IMR-90 (cell line): ENCODE measurements at regions not wholly inside any gene's neighbourhood (a gene's known extent, or its start where the extent isn't known, plus 50 kb on each side); places are given as distances from the start of the nearest gene placed in this dataset.

ENCODE experiments used
- ATAC-seq: fragments of 200-7000 bp; cut with Tn5 transposase; 2 replicates; pipeline ENCODE4 v1.9.1; 2020; ENCODE audit warnings: low read depth, mild to moderate bottlenecking, moderate library complexity
- BruUV-seq: library from RNA; stranded (reverse); fragments of 400-500 nt; replicated peaks from 2 replicates; lab custom pipeline; 2021; lab: Mats Ljungman, UMichigan
- CTCF ChIA-PET: fragments of 300-600 bp; formaldehyde crosslinking; extraction: SDS; loops from one replicate; lab custom pipeline; 2021; ENCODE audit warnings: antibody characterized with exemption; lab: Yijun Ruan, JAX
- POLR2A ChIA-PET: fragments of 300-600 bp; sonication (Branson Sonifier 250); formaldehyde crosslinking; loops from one replicate; lab custom pipeline; 2022; ENCODE audit warnings: antibody characterized with exemption; ENCODE audit not compliant: unreplicated experiment; lab: Charles Lee
- DNase-seq: peaks from one replicate; pipeline ENCODE4 v3.0.0; 2013
- H2AFZ ChIP-seq: replicated peaks from 2 replicates; pipeline ENCODE3; 2013; ENCODE audit warnings: low read length, mild to moderate bottlenecking; ENCODE audit not compliant: poor library complexity
- H2AK5ac ChIP-seq: 2 replicates; pipeline ENCODE4 v1.6.1; 2013; ENCODE audit warnings: low read depth, low read length, inconsistent platforms
- H2AK9ac ChIP-seq: replicated peaks from 2 replicates; pipeline ENCODE3; 2013; ENCODE audit warnings: mild to moderate bottlenecking, low read depth, low read length, moderate library complexity; ENCODE audit not compliant: poor library complexity
- H2BK120ac ChIP-seq: 2 replicates; pipeline ENCODE4 v1.6.1; 2013; ENCODE audit warnings: low read depth, low read length, inconsistent platforms
- H2BK15ac ChIP-seq: 3 replicates; pipeline ENCODE4 v1.6.1; 2013; ENCODE audit warnings: low read depth, low read length, inconsistent platforms
- H2BK20ac ChIP-seq: 2 replicates; pipeline ENCODE4 v1.6.1; 2013; ENCODE audit warnings: low read depth, mild to moderate bottlenecking, inconsistent platforms, low read length, moderate library complexity
- H2BK5ac ChIP-seq: 2 replicates; pipeline ENCODE4 v1.6.1; 2013; ENCODE audit warnings: mild to moderate bottlenecking, low read depth, low read length, inconsistent platforms; ENCODE audit not compliant: poor library complexity, severe bottlenecking
- H3K14ac ChIP-seq: replicated peaks from 2 replicates; pipeline ENCODE4 v1.6.1; 2013; ENCODE audit warnings: low read depth, low read length, inconsistent platforms
- H3K18ac ChIP-seq: 2 replicates; pipeline ENCODE4 v1.6.1; 2013; ENCODE audit warnings: low read depth, low read length, control low read depth
- H3K23ac ChIP-seq: 2 replicates; pipeline ENCODE4 v1.6.1; 2013; ENCODE audit warnings: low read depth, low read length, inconsistent platforms
- H3K27ac ChIP-seq: 2 replicates; pipeline ENCODE4 v1.5.1; 2013; ENCODE audit warnings: mild to moderate bottlenecking, control low read depth, low read length; ENCODE audit not compliant: insufficient read depth
- H3K27me3 ChIP-seq: 2 replicates; pipeline ENCODE4 v1.6.1; 2013; ENCODE audit warnings: low read length; ENCODE audit not compliant: control insufficient read depth, insufficient read depth
- H3K36me3 ChIP-seq: 2 replicates; pipeline ENCODE4 v1.6.1; 2013; ENCODE audit warnings: low read length, mixed read lengths; ENCODE audit not compliant: control insufficient read depth, insufficient read depth
- H3K4ac ChIP-seq: 2 replicates; pipeline ENCODE4 v1.6.1; 2013; ENCODE audit warnings: low read depth, low read length, inconsistent platforms
- H3K4me1 ChIP-seq: 2 replicates; pipeline ENCODE4 v1.6.1; 2013; ENCODE audit warnings: low read length, mixed read lengths; ENCODE audit not compliant: control insufficient read depth, insufficient read depth
- H3K4me2 ChIP-seq: 2 replicates; pipeline ENCODE4 v1.6.1; 2013; ENCODE audit warnings: low read depth, mild to moderate bottlenecking, control low read depth, low read length, moderate library complexity
- H3K4me3 ChIP-seq: 2 replicates; pipeline ENCODE4 v1.5.1; 2013; ENCODE audit warnings: low read depth, mild to moderate bottlenecking, control low read depth, low read length, moderate library complexity; ENCODE audit not compliant: insufficient read depth
- H3K56ac ChIP-seq: 2 replicates; pipeline ENCODE4 v1.6.1; 2013; ENCODE audit warnings: low read length, inconsistent platforms; ENCODE audit not compliant: insufficient read depth; ENCODE audit errors: extremely low read depth
- H3K79me1 ChIP-seq, 2 experiments: 2 replicates each; pipeline ENCODE4 v1.6.1; 2013; ENCODE audit warnings: low read length in 2 of 2, inconsistent platforms in 1 of 2, low read depth in 1 of 2
- H3K9ac ChIP-seq: 2 replicates; pipeline ENCODE4 v1.6.1; 2013; ENCODE audit warnings: low read depth, low read length, control low read depth
- H3K9me1 ChIP-seq: 2 replicates; pipeline ENCODE4 v1.6.1; 2013; ENCODE audit warnings: low read length, inconsistent platforms; ENCODE audit not compliant: insufficient read depth
- H3K9me3 ChIP-seq: 2 replicates; pipeline ENCODE4 v1.6.1; 2013; ENCODE audit warnings: low read length; ENCODE audit not compliant: control insufficient read depth, insufficient read depth
- H4K20me1 ChIP-seq: 2 replicates; pipeline ENCODE4 v1.6.1; 2013; ENCODE audit warnings: low read length, inconsistent platforms; ENCODE audit not compliant: insufficient read depth
- H4K5ac ChIP-seq: 2 replicates; pipeline ENCODE4 v1.6.1; 2013; ENCODE audit warnings: mild to moderate bottlenecking, low read depth, low read length, control low read depth
- H4K8ac ChIP-seq, 2 experiments: 2 replicates each; pipeline ENCODE4 v1.6.1; 2013; ENCODE audit warnings: low read depth in 2 of 2, low read length in 2 of 2, control low read depth in 1 of 2, inconsistent platforms in 1 of 2
- H4K91ac ChIP-seq: 2 replicates; pipeline ENCODE4 v1.6.1; 2013; ENCODE audit warnings: low read depth, low read length, inconsistent platforms; ENCODE audit not compliant: insufficient read depth
- BHLHE40 ChIP-seq: fragments of 150-350 bp; IDR thresholded peaks from 2 replicates; pipeline ENCODE4 v1.6.1; 2016; ENCODE audit warnings: mild to moderate bottlenecking, low read depth, low read length
- CHD1 ChIP-seq: IDR thresholded peaks from 2 replicates; pipeline ENCODE4 v1.6.1; 2012; ENCODE audit warnings: low read depth, low read length, improper control_type of control experiment
- CTCF ChIP-seq: conservative IDR thresholded peaks from 2 replicates; pipeline ENCODE4 v1.5.1; 2012; ENCODE audit warnings: mild to moderate bottlenecking, low read depth, low read length, improper control_type of control experiment
- ELK1 ChIP-seq: fragments of 150-350 bp; IDR thresholded peaks from 2 replicates; pipeline ENCODE4 v1.6.1; 2016; ENCODE audit warnings: low read depth, mild to moderate bottlenecking, low read length, moderate library complexity, borderline replicate concordance
- FOS ChIP-seq: fragments of 150-350 bp; IDR thresholded peaks from 2 replicates; pipeline ENCODE4 v1.6.1; 2016; ENCODE audit warnings: low read depth, low read length
- MXI1 ChIP-seq: IDR thresholded peaks from 2 replicates; pipeline ENCODE4 v1.6.1; 2012; ENCODE audit warnings: low read depth, mild to moderate bottlenecking, low read length, moderate library complexity, borderline replicate concordance
- NFE2L2 ChIP-seq: fragments of 150-350 bp; IDR thresholded peaks from 2 replicates; pipeline ENCODE4 v1.6.1; 2016; ENCODE audit warnings: low read depth, mild to moderate bottlenecking, low read length
- POLR2A ChIP-seq: IDR thresholded peaks from 2 replicates; pipeline ENCODE4 v1.6.1; 2012; ENCODE audit warnings: mild to moderate bottlenecking, low read depth, low read length
- RAD21 ChIP-seq: IDR thresholded peaks from 2 replicates; pipeline ENCODE4 v1.6.1; 2012; ENCODE audit warnings: low read length, improper control_type of control experiment
- RCOR1 ChIP-seq: IDR thresholded peaks from 2 replicates; pipeline ENCODE4 v1.6.1; 2012; ENCODE audit warnings: mild to moderate bottlenecking, low read length, improper control_type of control experiment; ENCODE audit not compliant: insufficient replicate concordance
- SMC3 ChIP-seq: fragments of 150-350 bp; IDR thresholded peaks from 2 replicates; pipeline ENCODE4 v1.6.1; 2016; ENCODE audit warnings: low read depth, mild to moderate bottlenecking, antibody characterized with exemption, low read length, moderate library complexity
- USF2 ChIP-seq: fragments of 150-350 bp; IDR thresholded peaks from 2 replicates; pipeline ENCODE4 v1.6.1; 2017; ENCODE audit warnings: mild to moderate bottlenecking, antibody characterized with exemption, low read length, low read depth
- WGBS, 2 experiments: methylation state at CpG; one replicate each; pipeline versions ENCODE4 v1.1.5 to v1.1.7; 2013; ENCODE audit warnings: missing lambda C conversion rate in 2 of 2; ENCODE audit not compliant: insufficient read length in 1 of 2; ENCODE audit errors: extremely low coverage in 2 of 2; 5-methylcytosine and 5-hydroxymethylcytosine counted together
- dilution Hi-C: fragments of 300-500 bp; cut with HindIII; formaldehyde crosslinking; loops from one replicate; pipeline ENCODE4 v1.14.3; 2018; ENCODE audit warnings: low sequenced_read_pairs; ENCODE audit not compliant: unreplicated experiment
- in situ Hi-C: fragments of 300-500 bp; cut with MboI; formaldehyde crosslinking; loops from 3 replicates; pipeline ENCODE4 v1.14.3; 2019; ENCODE audit warnings: low sequenced_read_pairs, inconsistent platforms, mixed read lengths
- intact Hi-C: fragments of 100-400 bp; cut with micrococcal nuclease; formaldehyde crosslinking; loops from 2 replicates; pipeline ENCODE4 v1.10.0; 2022

- Histone ChIP-seq H3K4me2 (no peak overlapping the region), H3K9me1 (no peaks in the 10 kb centered on the region), H2BK120ac (no peak overlapping the region), H3K9ac (no peak overlapping the region), H2BK5ac (no peak overlapping the region), H2BK15ac (no peak overlapping the region), H4K8ac (no peak overlapping the region), H3K36me3 (no peaks in the 10 kb centered on the region), H3K4me3 (no peak overlapping the region), H3K4ac (no peak overlapping the region), H3K27me3 (no peaks in the 10 kb centered on the region), H2AK5ac (no peak overlapping the region), H4K20me1 (no peaks in the 10 kb centered on the region), H4K91ac (no peak overlapping the region), H3K9me3 (peaks cover 6% of the 10 kb centered on the region; the same call in 1 of the 2 replicates), H3K18ac (no peak overlapping the region), H2AFZ (no peak overlapping the region), H3K14ac (no peak overlapping the region), H3K27ac (no peak overlapping the region), H3K23ac (no peak overlapping the region), H4K5ac (no peak overlapping the region), H3K4me1 (no peaks in the 10 kb centered on the region), H3K79me1 (no peaks in the 10 kb centered on the region), H2AK9ac (no peak overlapping the region), H3K56ac (no peak overlapping the region), H2BK20ac (no peak overlapping the region)
- DNase-seq (no peak), ATAC-seq (no peak)
- intact Hi-C loops, result no loop called here
- TF ChIP-seq USF2 (no peak), NFE2L2 (no peak), BHLHE40 (no peak), RAD21 (no peak), RCOR1 (no peak), POLR2A (no peak), CTCF (no peak), SMC3 (no peak), MXI1 (no peak), CHD1 (no peak), FOS (no peak), ELK1 (no peak)
- ChIA-PET POLR2A (no interaction called here), CTCF (no interaction called here)
- dilution Hi-C loops, result no loop called here
- WGBS, 2 experiments, result no CpG with 5 or more reads among the region's 1 CpG
- in situ Hi-C loops, result no loop called here
- no TSS peak for BruUV-seq
Observed at GRCh38 chr6:61562098-61562497, 723.9 kb downstream of the KHDRBS2 start.
